ENCODE measurements at regions not wholly inside any gene's neighbourhood (a gene's known extent, or its start where the extent isn't known, plus 50 kb on each side); places are given as distances from the start of the nearest gene placed in this dataset.

- H3K4me3 ChIP-seq: no peak overlapping the region
- no peaks in the 10 kb centered on the region for H3K36me3 ChIP-seq
- no peak for DNase-seq
- no peaks in the 10 kb centered on the region for H3K9me3 ChIP-seq (replicated peaks)
- H3K27ac ChIP-seq: no peak overlapping the region
- no peaks in the 10 kb centered on the region for H3K27me3 ChIP-seq
- H3K4me1 ChIP-seq: peaks cover 9% of the 10 kb centered on the region
These were observed 136.6 kb downstream of the OLFM4 start for GRCh38 chr13:53165261-53165660.

DNA sequence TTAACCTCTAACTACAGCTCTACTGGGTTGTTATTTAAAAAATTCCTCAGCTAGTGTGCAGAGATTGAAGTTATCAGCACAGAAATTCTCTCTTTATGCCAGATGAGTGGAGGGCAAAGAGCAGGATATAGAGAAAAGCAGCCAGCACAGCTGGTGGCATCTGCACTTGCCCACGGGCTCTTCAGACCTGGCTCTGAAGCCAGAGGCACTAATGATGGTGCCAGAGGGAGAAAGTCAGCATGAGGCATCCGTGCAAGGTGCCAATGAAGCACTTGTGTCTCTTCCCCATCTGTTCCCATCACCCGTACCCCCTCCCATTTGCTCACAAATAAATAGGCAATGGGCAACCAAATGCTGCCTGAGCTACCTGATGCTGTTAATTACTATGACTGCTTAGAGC, 138.9 kb downstream of the OLFM4 start:
- Histone ChIP-seq H3K4me3 (no peak overlapping the region), H3K9me3 (replicated peaks) (no peaks in the 10 kb centered on the region), H3K27ac (no peak overlapping the region), H3K27me3 (no peaks in the 10 kb centered on the region), H3K36me3 (no peaks in the 10 kb centered on the region), H3K4me1 (peaks cover 9% of the 10 kb centered on the region)
- no peak for DNase-seq

- H3K4me1 ChIP-seq: peaks cover 9% of the 10 kb centered on the region
- no peaks in the 10 kb centered on the region for H3K36me3 ChIP-seq
- no peaks in the 10 kb centered on the region for H3K27me3 ChIP-seq
- H3K9me3 ChIP-seq (replicated peaks): no peaks in the 10 kb centered on the region
- H3K4me3 ChIP-seq: no peak overlapping the region
- no peak overlapping the region for H3K27ac ChIP-seq
- DNase-seq: no peak
These were observed 142.3 kb downstream of the OLFM4 start for GRCh38 chr13:53170910-53171309.

GRCh38 chr13:53174545-53174944, 145.9 kb downstream of the OLFM4 start:
- H3K9me3 ChIP-seq (replicated peaks): no peaks in the 10 kb centered on the region

GRCh38 chr13:53180684-53181083, 152.1 kb downstream of the OLFM4 start:
- H3K4me1 ChIP-seq: no peaks in the 10 kb centered on the region
- DNase-seq: no peak
- H3K4me3 ChIP-seq: no peak overlapping the region
- H3K9me3 ChIP-seq (replicated peaks): no peaks in the 10 kb centered on the region
- no peak overlapping the region for H3K27ac ChIP-seq
- no peaks in the 10 kb centered on the region for H3K36me3 ChIP-seq
- H3K27me3 ChIP-seq: no peaks in the 10 kb centered on the region

More at GRCh38 chr13:53174545-53174944, 145.9 kb downstream of the OLFM4 start:
- Histone ChIP-seq H3K4me1 (no peaks in the 10 kb centered on the region), H3K27ac (no peak overlapping the region), H3K27me3 (no peaks in the 10 kb centered on the region), H3K4me3 (no peak overlapping the region), H3K36me3 (no peaks in the 10 kb centered on the region)
- DNase-seq: no peak

DNA sequence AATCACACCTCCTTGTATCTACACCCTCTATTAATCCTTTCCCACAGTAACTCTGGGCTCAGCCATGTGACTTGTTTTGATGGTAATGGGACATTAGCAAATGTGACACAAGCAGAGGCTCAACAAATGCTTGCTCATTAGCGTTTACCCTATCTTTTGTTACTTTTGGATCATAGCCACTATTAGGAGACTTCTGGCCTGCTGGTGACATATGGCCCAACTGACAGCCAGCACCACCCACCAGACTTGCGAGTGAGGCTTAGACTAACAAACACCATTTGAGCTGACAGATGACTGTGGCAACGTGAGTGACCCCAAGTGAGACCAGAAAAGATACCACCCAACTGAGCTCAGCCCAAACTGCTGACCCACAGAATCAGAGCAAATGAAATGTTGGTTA, 154.1 kb downstream of the OLFM4 start:
- 0 out of 2 replicates have a peak, but pooled peaks cover 2% of the 10 kb centered on the region for H3K4me1 ChIP-seq
- no peaks in the 10 kb centered on the region for H3K27me3 ChIP-seq
- no peak for DNase-seq

GRCh38 chr13:53188120-53188519, 159.5 kb downstream of the OLFM4 start:
- no peak overlapping the region for H3K27ac ChIP-seq
- H3K4me1 ChIP-seq: peaks cover 37% of the 10 kb centered on the region
- H3K36me3 ChIP-seq: no peaks in the 10 kb centered on the region
- H3K9me3 ChIP-seq (replicated peaks): no peaks in the 10 kb centered on the region
- H3K4me3 ChIP-seq: no peak overlapping the region
- no peaks in the 10 kb centered on the region for H3K27me3 ChIP-seq
- no peak for DNase-seq

More for the DNA sequence above, 154.1 kb downstream of the OLFM4 start:
- H3K9me3 ChIP-seq (replicated peaks): no peaks in the 10 kb centered on the region
- H3K27ac ChIP-seq: no peak overlapping the region
- no peaks in the 10 kb centered on the region for H3K36me3 ChIP-seq
- H3K4me3 ChIP-seq: no peak overlapping the region

GRCh38 chr13:53189162-53189561, 160.5 kb downstream of the OLFM4 start:
- DNase-seq: peak in 1 of 2 experiments; percentile 11
- no peaks in the 10 kb centered on the region for H3K27me3 ChIP-seq
- no peak overlapping the region for H3K27ac ChIP-seq
- H3K4me3 ChIP-seq: no peak overlapping the region
- H3K9me3 ChIP-seq (replicated peaks): no peaks in the 10 kb centered on the region
- peaks cover 42% of the 10 kb centered on the region for H3K4me1 ChIP-seq
- no peaks in the 10 kb centered on the region for H3K36me3 ChIP-seq

GRCh38 chr13:53191091-53191490, 162.5 kb downstream of the OLFM4 start:
- Histone ChIP-seq H3K4me3 (no peak overlapping the region), H3K27me3 (no peaks in the 10 kb centered on the region), H3K9me3 (replicated peaks) (no peaks in the 10 kb centered on the region), H3K27ac (peak overlapping the region; percentile 84), H3K4me1 (peaks cover 42% of the 10 kb centered on the region), H3K36me3 (no peaks in the 10 kb centered on the region)
- peak; percentile 78 to 88 for DNase-seq

DNA sequence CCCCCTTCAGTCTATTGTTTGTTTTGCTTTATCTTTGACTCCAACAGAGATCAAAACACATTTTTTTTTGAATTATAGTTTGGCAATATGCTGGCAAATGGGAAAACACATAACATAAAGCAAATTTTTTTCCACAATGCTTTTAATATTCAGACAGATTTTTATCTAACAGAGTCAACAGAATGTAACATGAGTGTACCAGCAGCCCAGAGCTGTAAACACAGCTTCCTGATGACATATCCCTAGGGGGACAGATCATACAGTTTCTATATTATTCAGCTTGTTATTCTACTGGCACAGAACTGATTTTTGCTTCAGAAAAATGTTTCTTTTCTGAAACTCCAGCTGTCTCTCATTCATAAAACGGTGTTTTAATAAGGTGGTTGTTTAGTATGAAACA, 168.8 kb downstream of the OLFM4 start:
- Histone ChIP-seq H3K4me1 (peaks cover 27% of the 10 kb centered on the region), H3K9me3 (replicated peaks) (no peaks in the 10 kb centered on the region), H3K27ac (no peak overlapping the region), H3K27me3 (no peaks in the 10 kb centered on the region), H3K36me3 (no peaks in the 10 kb centered on the region), H3K4me3 (no peak overlapping the region)
- peak in 1 of 2 experiments; percentile 37 for DNase-seq

GRCh38 chr13:53198017-53198416, 169.4 kb downstream of the OLFM4 start:
- Histone ChIP-seq H3K4me1 (peaks cover 21% of the 10 kb centered on the region), H3K36me3 (no peaks in the 10 kb centered on the region), H3K27me3 (no peaks in the 10 kb centered on the region), H3K27ac (no peak overlapping the region), H3K4me3 (no peak overlapping the region), H3K9me3 (replicated peaks) (no peaks in the 10 kb centered on the region)
- peak; percentile 19 to 69 for DNase-seq

GRCh38 chr13:53198736-53199135, 170.1 kb downstream of the OLFM4 start:
- Histone ChIP-seq H3K4me1 (peaks cover 15% of the 10 kb centered on the region; the same call in 1 of the 2 replicates), H3K27ac (no peak overlapping the region), H3K36me3 (no peaks in the 10 kb centered on the region), H3K9me3 (replicated peaks) (no peaks in the 10 kb centered on the region), H3K4me3 (no peak overlapping the region), H3K27me3 (no peaks in the 10 kb centered on the region)
- DNase-seq: no peak

DNA sequence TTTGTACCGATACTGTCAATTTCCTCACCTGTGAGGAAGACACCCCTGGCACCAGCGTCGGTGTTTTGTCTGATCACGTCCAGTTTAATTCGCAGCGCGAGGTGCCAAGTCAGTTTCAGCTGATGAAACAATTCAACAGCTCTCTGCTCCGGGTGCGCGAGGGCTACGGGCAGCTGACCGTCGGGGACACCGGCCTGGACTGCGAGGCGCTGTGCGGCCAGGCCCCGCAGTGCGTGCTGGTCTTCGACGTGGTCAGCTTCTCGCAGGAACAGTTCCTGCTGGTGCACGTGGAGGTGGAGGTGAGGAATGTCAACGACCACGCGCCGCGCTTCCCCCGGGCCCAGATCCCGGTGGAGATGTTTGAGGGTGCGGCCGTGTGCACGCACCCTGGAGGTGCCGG, 171.5 kb downstream of the OLFM4 start:
- peaks cover 15% of the 10 kb centered on the region; the same call in 1 of the 2 replicates for H3K4me1 ChIP-seq
- no peaks in the 10 kb centered on the region for H3K36me3 ChIP-seq
- DNase-seq: no peak
- H3K27me3 ChIP-seq: no peaks in the 10 kb centered on the region
- H3K4me3 ChIP-seq: no peak overlapping the region
- no peaks in the 10 kb centered on the region for H3K9me3 ChIP-seq (replicated peaks)
- H3K27ac ChIP-seq: no peak overlapping the region

DNA sequence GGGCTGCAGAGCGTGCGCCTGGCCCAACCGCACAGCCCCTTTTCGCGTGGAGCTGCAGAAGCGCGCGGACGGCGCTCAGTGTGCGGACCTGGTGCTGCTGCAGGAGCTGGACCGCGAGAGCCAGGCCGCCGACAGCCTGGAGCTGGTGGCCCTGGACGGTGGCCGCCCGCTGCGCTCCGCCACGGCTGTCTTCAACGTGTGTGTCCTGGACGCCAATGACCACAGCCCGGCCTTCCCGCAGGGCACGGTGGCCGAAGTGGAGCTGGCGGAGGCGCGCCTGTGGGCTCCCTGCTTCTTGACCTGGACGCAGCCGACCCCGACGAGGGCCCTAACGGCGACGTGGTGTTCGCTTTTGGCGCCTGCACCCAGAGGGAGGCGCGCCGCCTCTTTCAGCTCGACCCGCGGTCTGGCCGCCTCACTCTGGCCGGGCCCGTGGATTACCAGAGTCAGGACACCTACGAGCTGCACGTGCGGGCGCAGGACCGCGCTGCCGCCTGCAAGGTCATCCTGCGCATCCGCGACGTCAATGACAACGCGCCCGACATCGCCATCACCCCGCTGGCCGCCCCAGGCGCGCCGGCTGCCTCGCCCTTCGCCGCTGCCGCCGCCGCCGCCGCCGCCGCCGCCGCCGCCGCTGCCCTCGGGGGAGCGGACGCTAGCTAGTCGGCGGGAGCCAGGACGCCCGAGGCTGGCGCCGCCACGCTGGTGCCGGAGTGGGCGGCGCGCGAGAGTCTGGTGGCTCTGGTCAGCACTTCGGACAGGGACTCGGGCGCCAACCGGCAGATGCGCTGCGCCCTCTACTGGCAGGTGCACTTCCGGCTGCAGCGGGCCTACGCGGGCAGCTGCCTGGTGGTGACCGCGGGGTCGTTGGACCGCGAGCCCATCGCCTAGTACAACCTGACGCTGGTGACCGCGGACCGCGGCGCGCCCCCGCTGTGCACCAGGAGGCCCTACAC, 172.2 kb downstream of the OLFM4 start:
- no peaks in the 10 kb centered on the region for H3K27me3 ChIP-seq
- DNase-seq: no peak
- H3K27ac ChIP-seq: no peak overlapping the region
- H3K36me3 ChIP-seq: no peaks in the 10 kb centered on the region
- H3K4me3 ChIP-seq: no peak overlapping the region
- H3K9me3 ChIP-seq (replicated peaks): no peaks in the 10 kb centered on the region
- H3K4me1 ChIP-seq: peaks cover 15% of the 10 kb centered on the region; the same call in 1 of the 2 replicates

- Histone ChIP-seq H3K27ac (no peak overlapping the region), H3K9me3 (replicated peaks) (no peaks in the 10 kb centered on the region), H3K4me3 (no peak overlapping the region), H3K27me3 (no peaks in the 10 kb centered on the region), H3K4me1 (peaks cover 13% of the 10 kb centered on the region; the same call in 1 of the 2 replicates), H3K36me3 (no peaks in the 10 kb centered on the region)
- DNase-seq: no peak
These were observed 173.0 kb downstream of the OLFM4 start for GRCh38 chr13:53201454-53202225.
